Body of pancreas (tissue), 4 donors: ENCODE measurements at regions not wholly inside any gene's neighbourhood (a gene's known extent, or its start where the extent isn't known, plus 50 kb on each side); places are given as distances from the start of the nearest gene placed in this dataset.

Source experiments
- POLR2A ChIP-seq, 3 donors: fragments of 450-650 bp; IDR thresholded peaks; one replicate each; pipeline ENCODE4 v1.6.1; 2016; ENCODE audit warnings: antibody characterized with exemption in 3 of 3, mild to moderate bottlenecking in 2 of 3
- TF ChIP-seq, protein P1 (sequence below), 7 experiments: fragments of 450-650 bp in 4 of 7; fragments of 200-600 bp in 3 of 7; sonication (generic) in 3 of 7; IDR thresholded peaks; one replicate each; pipeline ENCODE4 v1.5.1; 2016 to 2019; ENCODE audit warnings: antibody characterized with exemption in 7 of 7

DNA sequence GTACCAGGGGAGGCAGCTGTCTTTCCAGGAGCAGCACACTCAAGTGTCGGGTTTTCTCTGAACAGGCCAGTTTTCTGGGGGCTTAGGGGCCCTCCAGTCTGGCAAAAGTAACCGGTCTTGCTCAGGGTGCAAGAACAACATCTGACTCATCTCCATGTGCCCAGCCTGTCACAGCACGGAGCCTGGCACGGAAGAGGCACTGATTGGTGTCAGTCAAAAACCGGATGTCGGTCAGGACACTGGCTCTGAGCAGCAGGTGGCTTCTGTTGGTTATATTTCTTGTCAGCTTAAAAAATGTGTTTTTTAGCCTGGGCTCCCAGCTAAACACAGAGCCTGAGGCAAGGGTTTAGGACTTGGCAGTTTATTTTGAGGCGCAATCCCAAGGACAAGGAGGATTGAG, 139.9 kb downstream of the FBLN2 start:
- no peak for TF ChIP-seq POLR2A (IDR thresholded peaks at IDR 0.05)
- TF ChIP-seq, protein P1, sequence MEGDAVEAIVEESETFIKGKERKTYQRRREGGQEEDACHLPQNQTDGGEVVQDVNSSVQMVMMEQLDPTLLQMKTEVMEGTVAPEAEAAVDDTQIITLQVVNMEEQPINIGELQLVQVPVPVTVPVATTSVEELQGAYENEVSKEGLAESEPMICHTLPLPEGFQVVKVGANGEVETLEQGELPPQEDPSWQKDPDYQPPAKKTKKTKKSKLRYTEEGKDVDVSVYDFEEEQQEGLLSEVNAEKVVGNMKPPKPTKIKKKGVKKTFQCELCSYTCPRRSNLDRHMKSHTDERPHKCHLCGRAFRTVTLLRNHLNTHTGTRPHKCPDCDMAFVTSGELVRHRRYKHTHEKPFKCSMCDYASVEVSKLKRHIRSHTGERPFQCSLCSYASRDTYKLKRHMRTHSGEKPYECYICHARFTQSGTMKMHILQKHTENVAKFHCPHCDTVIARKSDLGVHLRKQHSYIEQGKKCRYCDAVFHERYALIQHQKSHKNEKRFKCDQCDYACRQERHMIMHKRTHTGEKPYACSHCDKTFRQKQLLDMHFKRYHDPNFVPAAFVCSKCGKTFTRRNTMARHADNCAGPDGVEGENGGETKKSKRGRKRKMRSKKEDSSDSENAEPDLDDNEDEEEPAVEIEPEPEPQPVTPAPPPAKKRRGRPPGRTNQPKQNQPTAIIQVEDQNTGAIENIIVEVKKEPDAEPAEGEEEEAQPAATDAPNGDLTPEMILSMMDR (IDR thresholded peaks at IDR 0.05): no peak
